Astrocyte of the spinal cord (primary cell): ENCODE measurements at regions not wholly inside any gene's neighbourhood (a gene's known extent, or its start where the extent isn't known, plus 50 kb on each side); places are given as distances from the start of the nearest gene placed in this dataset.
A peak's percentile ranks its signal among the peaks of the same experiment; 100 is the strongest.

Source experiments
- DNase-seq: peaks from one replicate; pipeline ENCODE4 v3.0.0; 2011; ENCODE audit warnings: low read depth, low spot score
- H3K4me3 ChIP-seq: 2 replicates; pipeline ENCODE4 v1.5.1; 2011; ENCODE audit warnings: low read depth, mild to moderate bottlenecking, low read length, moderate library complexity
- in situ Hi-C: cut with HindIII; loops from 2 replicates; pipeline ENCODE4 v1.10.0; 2017; ENCODE audit warnings: low sequenced_read_pairs
- TF ChIP-seq, protein P1 (sequence below): IDR thresholded peaks from 2 replicates; pipeline ENCODE4 v1.5.1; 2012; ENCODE audit warnings: low read depth, mild to moderate bottlenecking, low read length, inconsistent platforms

DNA sequence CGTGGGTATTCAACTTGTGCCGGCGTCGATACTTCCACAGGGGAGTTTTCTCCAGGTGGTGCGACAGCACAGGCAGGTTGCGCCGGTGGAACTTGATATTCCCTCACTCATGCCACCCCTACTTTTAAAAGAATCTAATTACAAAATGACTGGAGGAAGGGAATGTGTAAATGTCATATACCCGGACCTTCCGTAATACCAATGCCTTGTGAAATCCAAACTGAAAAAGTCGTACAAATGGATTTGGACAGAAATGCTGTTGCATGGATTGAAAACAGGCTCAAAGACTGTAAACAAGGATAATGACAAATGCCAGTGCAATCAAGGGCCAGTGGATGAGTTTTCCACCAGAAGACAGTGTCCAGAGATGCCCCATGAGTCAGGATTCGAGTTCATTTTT lies 235.3 kb upstream of the USP25 start:
- in situ Hi-C loops = no loop called here
- DNase-seq = no peak
- no peak overlapping the region for H3K4me3 ChIP-seq
- TF ChIP-seq, protein P1, sequence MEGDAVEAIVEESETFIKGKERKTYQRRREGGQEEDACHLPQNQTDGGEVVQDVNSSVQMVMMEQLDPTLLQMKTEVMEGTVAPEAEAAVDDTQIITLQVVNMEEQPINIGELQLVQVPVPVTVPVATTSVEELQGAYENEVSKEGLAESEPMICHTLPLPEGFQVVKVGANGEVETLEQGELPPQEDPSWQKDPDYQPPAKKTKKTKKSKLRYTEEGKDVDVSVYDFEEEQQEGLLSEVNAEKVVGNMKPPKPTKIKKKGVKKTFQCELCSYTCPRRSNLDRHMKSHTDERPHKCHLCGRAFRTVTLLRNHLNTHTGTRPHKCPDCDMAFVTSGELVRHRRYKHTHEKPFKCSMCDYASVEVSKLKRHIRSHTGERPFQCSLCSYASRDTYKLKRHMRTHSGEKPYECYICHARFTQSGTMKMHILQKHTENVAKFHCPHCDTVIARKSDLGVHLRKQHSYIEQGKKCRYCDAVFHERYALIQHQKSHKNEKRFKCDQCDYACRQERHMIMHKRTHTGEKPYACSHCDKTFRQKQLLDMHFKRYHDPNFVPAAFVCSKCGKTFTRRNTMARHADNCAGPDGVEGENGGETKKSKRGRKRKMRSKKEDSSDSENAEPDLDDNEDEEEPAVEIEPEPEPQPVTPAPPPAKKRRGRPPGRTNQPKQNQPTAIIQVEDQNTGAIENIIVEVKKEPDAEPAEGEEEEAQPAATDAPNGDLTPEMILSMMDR = no peak

DNA sequence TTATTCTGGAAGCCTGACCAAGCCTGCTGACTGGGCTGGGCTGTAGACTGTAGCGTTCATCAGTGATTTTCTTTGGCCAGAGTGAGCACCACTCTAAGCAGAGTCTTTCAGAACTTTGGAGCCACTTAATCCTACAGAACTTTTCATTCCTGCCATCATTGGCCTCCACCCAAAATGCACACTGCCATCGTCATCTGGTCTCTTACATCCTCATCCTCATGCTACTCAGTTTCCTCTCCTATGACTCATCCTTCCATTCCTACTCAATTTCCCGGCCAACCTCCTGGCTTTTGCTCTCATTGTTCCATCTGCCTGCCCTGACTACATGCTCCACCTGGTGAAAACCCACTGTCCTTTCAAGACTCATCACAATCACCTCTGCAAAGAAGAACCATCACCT lies 233.8 kb upstream of the USP25 start:
- DNase-seq = peak; percentile 23
- TF ChIP-seq, protein P1 = no peak
- no peak overlapping the region for H3K4me3 ChIP-seq
- in situ Hi-C loops = no loop called here

DNA sequence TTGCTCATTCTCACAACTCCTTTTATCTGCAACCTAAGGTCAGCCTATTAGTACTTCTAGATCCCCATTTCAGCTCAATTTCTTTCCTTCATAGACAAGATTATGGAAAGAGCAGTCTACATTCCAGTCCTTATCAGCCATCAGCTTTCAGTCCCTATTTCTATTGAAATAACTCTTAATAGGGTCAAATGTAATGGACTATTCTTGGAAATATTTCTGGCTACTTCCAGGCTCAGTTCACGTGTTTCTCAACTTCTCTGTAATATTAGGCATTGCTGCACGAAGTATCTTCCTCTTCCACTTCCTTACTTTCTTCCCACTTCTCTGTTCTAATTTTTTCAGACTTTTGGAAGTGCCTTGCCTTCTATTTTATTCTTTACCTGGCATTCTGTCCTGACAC lies 232.9 kb upstream of the USP25 start:
- TF ChIP-seq, protein P1 = no peak
- in situ Hi-C loops = no loop called here
- no peak overlapping the region for H3K4me3 ChIP-seq
- DNase-seq = no peak

DNA sequence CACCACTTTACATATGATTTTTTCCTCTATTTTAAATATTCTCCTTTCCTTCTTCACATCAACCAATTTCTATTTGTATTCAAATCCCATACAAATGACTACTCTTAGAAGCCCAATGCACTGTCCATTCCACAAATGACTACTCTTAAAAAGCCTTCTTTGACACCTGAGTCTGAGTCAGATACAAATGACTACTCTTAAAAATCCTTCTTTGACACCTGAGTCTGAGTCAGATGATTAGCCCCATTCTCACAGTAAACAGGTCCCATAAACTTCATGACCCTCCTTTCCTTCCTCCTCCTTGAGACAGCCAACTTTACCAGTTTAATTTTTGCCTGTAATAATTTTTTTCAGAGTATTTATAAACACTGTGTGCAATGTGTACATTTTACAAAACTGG lies 231.3 kb upstream of the USP25 start:
- TF ChIP-seq, protein P1 = no peak
- H3K4me3 ChIP-seq = no peak overlapping the region
- no peak for DNase-seq
- in situ Hi-C loops = no loop called here

DNA sequence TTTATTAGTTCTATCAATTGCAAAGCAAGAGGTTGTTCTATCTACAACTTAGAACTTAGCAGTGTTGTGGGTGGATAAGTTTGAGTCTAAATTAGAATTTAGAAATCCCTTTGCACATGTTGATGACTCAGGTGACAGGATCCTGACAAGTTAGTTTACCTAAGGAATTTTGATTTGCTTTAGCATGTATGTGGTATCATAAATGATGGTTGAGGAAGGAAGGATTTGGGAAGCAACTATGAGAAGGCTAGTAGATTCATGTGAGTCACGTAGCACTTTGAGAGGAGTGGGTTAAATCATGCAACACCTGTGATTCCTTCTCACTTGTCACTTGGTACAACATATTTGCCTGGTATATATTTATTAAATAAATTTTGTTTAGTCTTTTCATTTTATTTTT lies 223.7 kb upstream of the USP25 start:
- TF ChIP-seq, protein P1 = no peak
- no peak for DNase-seq
- in situ Hi-C loops = no loop called here
- no peak overlapping the region for H3K4me3 ChIP-seq

DNA sequence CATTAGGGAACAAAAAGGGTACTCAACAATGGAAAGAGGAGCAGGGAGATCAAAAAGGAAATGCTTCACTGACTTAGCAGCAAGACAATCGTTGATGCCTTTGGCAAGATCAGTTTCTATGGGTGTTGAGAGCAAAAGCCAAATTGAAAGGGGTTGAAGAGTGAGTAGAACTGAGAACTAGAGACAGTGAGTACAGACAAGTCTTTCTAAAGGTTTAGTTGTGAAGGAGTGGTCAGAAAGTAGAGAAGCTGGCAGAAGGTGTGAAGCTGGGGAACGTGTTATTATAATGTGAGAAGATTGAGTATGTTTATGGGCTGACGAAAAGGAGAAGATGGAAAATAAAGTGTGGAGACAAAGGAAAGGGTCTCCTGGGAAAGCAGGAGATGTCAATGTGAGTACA lies 221.2 kb upstream of the USP25 start:
- DNase-seq = no peak
- in situ Hi-C loops = no loop called here
- H3K4me3 ChIP-seq = no peak overlapping the region
- TF ChIP-seq, protein P1 = no peak
